Neural cell (in vitro differentiated cells): ENCODE measurements at regions not wholly inside any gene's neighbourhood (a gene's known extent, or its start where the extent isn't known, plus 50 kb on each side); places are given as distances from the start of the nearest gene placed in this dataset.

Source experiments
- H2AFZ ChIP-seq: fragments of 200-600, 300-800 bp; sonication (generic), shearing (Covaris generic); 2 replicates; pipeline ENCODE4 v1.6.0; 2014; ENCODE audit warnings: low read depth, mild to moderate bottlenecking, antibody characterized with exemption, low read length, moderate library complexity
- H3F3A ChIP-seq: fragments of 200-600 bp; shearing (Covaris generic); 2 replicates; pipeline ENCODE4 v1.6.1; 2016; ENCODE audit warnings: mild to moderate bottlenecking, moderate library complexity, mixed read lengths, antibody characterized with exemption, low read length; ENCODE audit not compliant: insufficient read depth, poor library complexity, severe bottlenecking
- H3K27ac ChIP-seq: fragments of 200-600, 300-800 bp; sonication (generic), shearing (Covaris generic); 2 replicates; pipeline ENCODE4 v1.5.1; 2014; ENCODE audit warnings: mild to moderate bottlenecking, low read length, moderate library complexity
- H3K27me3 ChIP-seq: fragments of 300-800, 200-600 bp; sonication (generic), shearing (Covaris generic); 2 replicates; pipeline ENCODE4 v1.6.0; 2014; ENCODE audit warnings: mild to moderate bottlenecking, low read depth, low read length, moderate library complexity; ENCODE audit not compliant: insufficient read depth
- H3K36me3 ChIP-seq: fragments of 300-800, 200-600 bp; sonication (generic), shearing (Covaris generic); 2 replicates; pipeline ENCODE4 v1.5.1; 2014; ENCODE audit warnings: mild to moderate bottlenecking, antibody characterized with exemption, low read length, moderate library complexity; ENCODE audit not compliant: insufficient read depth
- H3K4me2 ChIP-seq: fragments of 300-800, 200-600 bp; sonication (generic), shearing (Covaris generic); 2 replicates; pipeline ENCODE4 v1.6.0; 2014; ENCODE audit warnings: mild to moderate bottlenecking, low read length
- H3K4me3 ChIP-seq: fragments of 300-800, 200-600 bp; sonication (generic), shearing (Covaris generic); 2 replicates; pipeline ENCODE4 v1.5.1; 2014; ENCODE audit warnings: mild to moderate bottlenecking, low read length, moderate library complexity
- H3K79me2 ChIP-seq: fragments of 200-600 bp; shearing (Covaris generic); replicated peaks from 2 replicates; pipeline ENCODE4 v1.6.0; 2014; ENCODE audit warnings: mild to moderate bottlenecking, low read length, moderate library complexity; ENCODE audit not compliant: insufficient read depth
- H3K9ac ChIP-seq: fragments of 300-800, 200-600 bp; sonication (generic), shearing (Covaris generic); 2 replicates; pipeline ENCODE4 v1.6.1; 2016; ENCODE audit warnings: mild to moderate bottlenecking, low read length, mixed read lengths
- H3K9me2 ChIP-seq: fragments of 200-600 bp; shearing (Covaris generic); 2 replicates; pipeline ENCODE4 v1.6.1; 2016; ENCODE audit warnings: mild to moderate bottlenecking, low read length, mixed read lengths; ENCODE audit not compliant: insufficient read depth
- H3K9me3 ChIP-seq: fragments of 200-600, 300-800 bp; sonication (generic), shearing (Covaris generic); 2 replicates; pipeline ENCODE4 v1.6.1; 2016; ENCODE audit warnings: mild to moderate bottlenecking, mixed run types, low read length, moderate library complexity, mixed read lengths
- H4K20me1 ChIP-seq: fragments of 200-600 bp; shearing (Covaris generic); 2 replicates; pipeline ENCODE4 v1.6.1; 2016; ENCODE audit warnings: mild to moderate bottlenecking, mixed run types; ENCODE audit not compliant: insufficient read depth
- EP300 ChIP-seq: fragments of 450-650 bp; conservative IDR thresholded peaks from 2 replicates; pipeline ENCODE4 v1.6.1; 2014; ENCODE audit warnings: antibody characterized with exemption, mild to moderate bottlenecking, moderate library complexity; ENCODE audit not compliant: poor library complexity, severe bottlenecking
- EZH2 ChIP-seq: fragments of 200-600, 300-800 bp; shearing (Covaris generic), sonication (generic); IDR thresholded peaks from 2 replicates; pipeline ENCODE4 v1.6.1; 2014; ENCODE audit warnings: antibody characterized with exemption, low read length, borderline replicate concordance, mild to moderate bottlenecking; ENCODE audit not compliant: insufficient read depth, poor library complexity, severe bottlenecking
- MXI1 ChIP-seq: fragments of 450-650 bp; conservative IDR thresholded peaks from 2 replicates; pipeline ENCODE4 v1.6.1; 2014; ENCODE audit warnings: antibody characterized with exemption, mild to moderate bottlenecking; ENCODE audit not compliant: poor library complexity, severe bottlenecking
- POLR2AphosphoS5 ChIP-seq: IDR thresholded peaks from 2 replicates; pipeline ENCODE4 v1.6.1; 2012
- RAD21 ChIP-seq: fragments of 450-650 bp; conservative IDR thresholded peaks from 2 replicates; pipeline ENCODE4 v1.6.1; 2014; ENCODE audit warnings: antibody characterized with exemption, mild to moderate bottlenecking, moderate library complexity
- SMC3 ChIP-seq: fragments of 450-650 bp; conservative IDR thresholded peaks from 2 replicates; pipeline ENCODE4 v1.6.1; 2014; ENCODE audit warnings: antibody characterized with exemption, mild to moderate bottlenecking, moderate library complexity; ENCODE audit not compliant: poor library complexity
- TAF1 ChIP-seq: IDR thresholded peaks from 2 replicates; pipeline ENCODE4 v1.6.1; 2012; ENCODE audit warnings: low read depth
- TF ChIP-seq, protein P1 (sequence below): IDR thresholded peaks from 2 replicates; pipeline ENCODE4 v1.6.1; 2012; ENCODE audit warnings: borderline replicate concordance
- TF ChIP-seq, protein P2 (sequence below): fragments of 450-650 bp; IDR thresholded peaks from 2 replicates; pipeline ENCODE4 v1.5.1; 2014; ENCODE audit warnings: antibody characterized with exemption, mild to moderate bottlenecking, moderate library complexity; ENCODE audit not compliant: poor library complexity, severe bottlenecking

DNA sequence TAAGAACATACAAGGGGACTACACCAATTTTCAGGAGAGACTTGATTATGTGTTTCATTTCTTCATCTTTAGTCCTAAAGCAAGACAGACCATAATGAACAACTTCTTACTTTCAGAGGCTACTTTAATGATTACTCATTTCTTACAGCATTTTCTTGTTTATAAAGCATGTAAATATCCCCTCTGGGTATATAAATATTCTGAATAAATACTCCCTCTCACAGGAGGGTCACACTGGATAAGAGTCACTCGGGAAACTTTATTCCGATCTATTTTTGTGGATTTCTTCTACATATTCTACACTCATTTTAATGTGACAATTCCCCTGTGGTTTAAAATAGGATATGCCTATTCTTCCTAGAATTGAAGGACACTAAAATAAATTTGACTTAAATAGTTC is 228.9 kb upstream of the RPS6KA3 start:
- Histone ChIP-seq H3K9me2 (no peaks in the 10 kb centered on the region), H3K27ac (no peak overlapping the region), H3K9ac (no peak overlapping the region), H2AFZ (no peak overlapping the region), H3K9me3 (no peaks in the 10 kb centered on the region), H4K20me1 (no peaks in the 10 kb centered on the region), H3K36me3 (no peaks in the 10 kb centered on the region), H3K27me3 (no peaks in the 10 kb centered on the region), H3K4me2 (no peak overlapping the region), H3K4me3 (no peak overlapping the region), H3F3A (no peaks in the 10 kb centered on the region), H3K79me2 (no peaks in the 10 kb centered on the region)
- no peak for TF ChIP-seq EZH2
- TF ChIP-seq MXI1, result no peak
- TF ChIP-seq TAF1, result no peak

DNA sequence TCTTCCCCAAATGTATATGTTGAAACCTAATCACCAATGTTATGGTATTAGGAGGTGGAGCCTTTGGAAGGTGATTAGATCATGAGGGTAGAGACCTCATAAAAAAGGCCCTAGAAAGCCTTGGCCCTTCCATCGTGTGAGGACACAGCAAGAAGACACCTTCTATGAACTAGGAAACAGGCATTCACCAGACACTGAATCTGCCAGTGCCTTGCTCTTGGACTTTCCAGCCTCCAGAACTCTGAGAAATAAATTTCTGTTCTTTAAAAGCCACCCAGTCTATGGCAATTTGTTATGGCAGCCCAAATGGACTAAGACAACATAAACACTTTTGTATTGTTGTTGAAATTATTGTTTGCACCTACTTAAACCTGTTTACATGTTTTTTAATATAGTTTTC is 221.8 kb upstream of the RPS6KA3 start:
- Histone ChIP-seq H3K79me2 (no peaks in the 10 kb centered on the region), H3K36me3 (no peaks in the 10 kb centered on the region), H3K9ac (no peak overlapping the region), H2AFZ (no peak overlapping the region), H3K9me2 (no peaks in the 10 kb centered on the region), H3K27me3 (no peaks in the 10 kb centered on the region), H3K4me2 (no peak overlapping the region), H3K9me3 (no peaks in the 10 kb centered on the region), H3F3A (no peaks in the 10 kb centered on the region), H3K4me3 (no peak overlapping the region), H4K20me1 (no peaks in the 10 kb centered on the region), H3K27ac (no peak overlapping the region)
- TF ChIP-seq TAF1 (no peak), SMC3 (no peak), EP300 (no peak)

DNA sequence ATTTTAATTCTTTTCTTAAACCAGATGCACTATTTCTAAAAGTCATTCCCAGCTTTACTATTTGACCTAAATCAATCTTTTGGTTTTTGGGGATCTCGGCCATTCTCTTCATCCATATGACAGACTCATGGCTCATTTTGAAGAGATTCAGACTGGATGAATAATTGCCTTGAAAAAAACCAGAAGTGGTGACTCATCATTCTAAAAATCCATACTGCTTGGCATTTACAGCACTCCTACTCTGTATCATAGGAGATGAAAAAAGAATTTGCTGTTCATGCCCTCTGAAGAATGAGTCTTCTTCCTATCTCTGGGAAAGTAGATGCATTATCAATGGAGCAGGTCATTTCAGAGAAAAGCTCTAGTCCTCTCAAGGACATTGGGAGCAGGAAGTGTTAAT is 220.5 kb upstream of the RPS6KA3 start:
- TF ChIP-seq, protein P1, sequence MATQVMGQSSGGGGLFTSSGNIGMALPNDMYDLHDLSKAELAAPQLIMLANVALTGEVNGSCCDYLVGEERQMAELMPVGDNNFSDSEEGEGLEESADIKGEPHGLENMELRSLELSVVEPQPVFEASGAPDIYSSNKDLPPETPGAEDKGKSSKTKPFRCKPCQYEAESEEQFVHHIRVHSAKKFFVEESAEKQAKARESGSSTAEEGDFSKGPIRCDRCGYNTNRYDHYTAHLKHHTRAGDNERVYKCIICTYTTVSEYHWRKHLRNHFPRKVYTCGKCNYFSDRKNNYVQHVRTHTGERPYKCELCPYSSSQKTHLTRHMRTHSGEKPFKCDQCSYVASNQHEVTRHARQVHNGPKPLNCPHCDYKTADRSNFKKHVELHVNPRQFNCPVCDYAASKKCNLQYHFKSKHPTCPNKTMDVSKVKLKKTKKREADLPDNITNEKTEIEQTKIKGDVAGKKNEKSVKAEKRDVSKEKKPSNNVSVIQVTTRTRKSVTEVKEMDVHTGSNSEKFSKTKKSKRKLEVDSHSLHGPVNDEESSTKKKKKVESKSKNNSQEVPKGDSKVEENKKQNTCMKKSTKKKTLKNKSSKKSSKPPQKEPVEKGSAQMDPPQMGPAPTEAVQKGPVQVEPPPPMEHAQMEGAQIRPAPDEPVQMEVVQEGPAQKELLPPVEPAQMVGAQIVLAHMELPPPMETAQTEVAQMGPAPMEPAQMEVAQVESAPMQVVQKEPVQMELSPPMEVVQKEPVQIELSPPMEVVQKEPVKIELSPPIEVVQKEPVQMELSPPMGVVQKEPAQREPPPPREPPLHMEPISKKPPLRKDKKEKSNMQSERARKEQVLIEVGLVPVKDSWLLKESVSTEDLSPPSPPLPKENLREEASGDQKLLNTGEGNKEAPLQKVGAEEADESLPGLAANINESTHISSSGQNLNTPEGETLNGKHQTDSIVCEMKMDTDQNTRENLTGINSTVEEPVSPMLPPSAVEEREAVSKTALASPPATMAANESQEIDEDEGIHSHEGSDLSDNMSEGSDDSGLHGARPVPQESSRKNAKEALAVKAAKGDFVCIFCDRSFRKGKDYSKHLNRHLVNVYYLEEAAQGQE, result no peak
- TF ChIP-seq EZH2, result no peak
- no peak for TF ChIP-seq TAF1
- no peak for TF ChIP-seq SMC3
- TF ChIP-seq, protein P2, sequence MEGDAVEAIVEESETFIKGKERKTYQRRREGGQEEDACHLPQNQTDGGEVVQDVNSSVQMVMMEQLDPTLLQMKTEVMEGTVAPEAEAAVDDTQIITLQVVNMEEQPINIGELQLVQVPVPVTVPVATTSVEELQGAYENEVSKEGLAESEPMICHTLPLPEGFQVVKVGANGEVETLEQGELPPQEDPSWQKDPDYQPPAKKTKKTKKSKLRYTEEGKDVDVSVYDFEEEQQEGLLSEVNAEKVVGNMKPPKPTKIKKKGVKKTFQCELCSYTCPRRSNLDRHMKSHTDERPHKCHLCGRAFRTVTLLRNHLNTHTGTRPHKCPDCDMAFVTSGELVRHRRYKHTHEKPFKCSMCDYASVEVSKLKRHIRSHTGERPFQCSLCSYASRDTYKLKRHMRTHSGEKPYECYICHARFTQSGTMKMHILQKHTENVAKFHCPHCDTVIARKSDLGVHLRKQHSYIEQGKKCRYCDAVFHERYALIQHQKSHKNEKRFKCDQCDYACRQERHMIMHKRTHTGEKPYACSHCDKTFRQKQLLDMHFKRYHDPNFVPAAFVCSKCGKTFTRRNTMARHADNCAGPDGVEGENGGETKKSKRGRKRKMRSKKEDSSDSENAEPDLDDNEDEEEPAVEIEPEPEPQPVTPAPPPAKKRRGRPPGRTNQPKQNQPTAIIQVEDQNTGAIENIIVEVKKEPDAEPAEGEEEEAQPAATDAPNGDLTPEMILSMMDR, result no peak
- TF ChIP-seq RAD21, result no peak
- no peak for TF ChIP-seq EP300
- no peak for TF ChIP-seq MXI1
- no peak for TF ChIP-seq POLR2AphosphoS5
- no peaks in the 10 kb centered on the region for H3K9me3 ChIP-seq

More for the DNA sequence above, 220.5 kb upstream of the RPS6KA3 start:
- Histone ChIP-seq H3F3A (no peaks in the 10 kb centered on the region), H3K27ac (no peak overlapping the region), H2AFZ (no peak overlapping the region), H3K27me3 (no peaks in the 10 kb centered on the region), H3K4me2 (no peak overlapping the region), H4K20me1 (no peaks in the 10 kb centered on the region), H3K79me2 (no peaks in the 10 kb centered on the region), H3K4me3 (no peak overlapping the region), H3K9ac (no peak overlapping the region), H3K36me3 (no peaks in the 10 kb centered on the region), H3K9me2 (no peaks in the 10 kb centered on the region)
